K562 (cell line): ENCODE measurements at regions not wholly inside any gene's neighbourhood (a gene's known extent, or its start where the extent isn't known, plus 50 kb on each side); places are given as distances from the start of the nearest gene placed in this dataset.

Experiments
- ATAC-seq: fragments of 200-7000 bp; cut with Tn5 transposase; 3 replicates; pipeline ENCODE4 v1.9.1; 2020; ENCODE audit warnings: moderate library complexity
- BruUV-seq: library from RNA; stranded (reverse); fragments of 400-500 nt; replicated peaks from 2 replicates; lab custom pipeline; 2021; lab: Mats Ljungman, UMichigan
- CTCF ChIA-PET: fragments of 300-600 bp; formaldehyde crosslinking; extraction: SDS; loops from one replicate; lab custom pipeline; 2021; ENCODE audit warnings: low intra/inter-chr PET ratio; lab: Yijun Ruan, JAX
- POLR2A ChIA-PET: fragments of 300-600, 350-650 bp; sonication (Branson Sonifier 250); formaldehyde crosslinking; extraction: SDS; loops from one replicate; lab custom pipeline; 2021; ENCODE audit warnings: antibody characterized with exemption, inconsistent platforms; lab: Yijun Ruan, JAX
- DNase-seq, 4 experiments: peaks; one replicate each; pipeline versions ENCODE4 v3.0.0 to v3.0.0-alpha.2; 2011 to 2018; ENCODE audit warnings: low spot score in 3 of 4, mixed read lengths in 3 of 4; ENCODE audit errors: extremely low read depth in 1 of 4
- FAIRE-seq: peaks from 2 replicates; lab custom pipeline; 2011; peaks lifted over from hg19 to GRCh38; lab: Jason Lieb, UNC
- H2AFZ ChIP-seq: 2 replicates; pipeline ENCODE4 v1.6.0; 2011; ENCODE audit warnings: low read depth, low read length, control low read depth, inconsistent platforms
- H3K27ac ChIP-seq: fragments of 200-600 bp; 3 replicates; pipeline ENCODE4 v1.8.0; 2011; ENCODE audit warnings: low read depth, mild to moderate bottlenecking, control low read depth, inconsistent platforms, low read length, moderate library complexity, mixed read lengths; ENCODE audit errors: extremely low read depth
- H3K27me3 ChIP-seq, 2 experiments: fragments of 300-600 bp in 1 of 2; 2 replicates in 1 of 2; 3 replicates in 1 of 2; pipeline versions ENCODE4 v1.6.0 to v1.8.0; 2011; ENCODE audit warnings: inconsistent platforms in 2 of 2, low read length in 2 of 2, mild to moderate bottlenecking in 1 of 2, mixed read lengths in 1 of 2, moderate library complexity in 1 of 2; ENCODE audit not compliant: control insufficient read depth in 2 of 2, insufficient read depth in 2 of 2
- H3K36me3 ChIP-seq: fragments of 300-600 bp; 3 replicates; pipeline ENCODE4 v1.8.0; 2011; ENCODE audit warnings: mild to moderate bottlenecking, low read length, inconsistent platforms; ENCODE audit not compliant: control insufficient read depth, insufficient read depth
- H3K4me1 ChIP-seq, 2 experiments: fragments of 200-600 bp in 1 of 2; replicated peaks in 1 of 2; 2 replicates in 1 of 2; 3 replicates in 1 of 2; pipeline versions ENCODE4 v1.5.1 to v1.8.0; 2011; ENCODE audit warnings: inconsistent platforms in 2 of 2, low read length in 2 of 2, mild to moderate bottlenecking in 1 of 2, mixed read lengths in 1 of 2, moderate library complexity in 1 of 2; ENCODE audit not compliant: control insufficient read depth in 2 of 2, insufficient read depth in 2 of 2
- H3K4me2 ChIP-seq: 2 replicates; pipeline ENCODE4 v1.6.1; 2011; ENCODE audit warnings: low read length, control low read depth, inconsistent platforms, mixed read lengths; ENCODE audit not compliant: insufficient read depth
- H3K4me3 ChIP-seq: fragments of 200-600 bp; sonication (generic), shearing (Covaris generic); 2 replicates; pipeline ENCODE4 v1.5.1; 2016; ENCODE audit warnings: control low read depth, inconsistent platforms
- H3K79me2 ChIP-seq: fragments of 200-600 bp; 3 replicates; pipeline ENCODE4 v1.8.0; 2011; ENCODE audit warnings: low read length, inconsistent platforms; ENCODE audit not compliant: control insufficient read depth, insufficient read depth
- H3K9ac ChIP-seq, 2 experiments: 2 replicates each; pipeline versions ENCODE4 v1.6.0 to v1.6.1; 2011; ENCODE audit warnings: low read depth in 2 of 2, low read length in 2 of 2, control low read depth in 1 of 2, inconsistent platforms in 1 of 2, mild to moderate bottlenecking in 1 of 2, mixed read lengths in 1 of 2; ENCODE audit not compliant: insufficient read depth in 1 of 2
- H3K9me1 ChIP-seq: one replicate; pipeline ENCODE4 v1.6.0; 2011; ENCODE audit warnings: inconsistent platforms, mild to moderate bottlenecking, low read length, moderate library complexity; ENCODE audit not compliant: control insufficient read depth, insufficient read depth
- H3K9me3 ChIP-seq: replicated peaks from 2 replicates; pipeline ENCODE4 v1.5.1; 2011; ENCODE audit warnings: low read depth, low read length, inconsistent platforms; ENCODE audit not compliant: control insufficient read depth, insufficient read depth
- H4K20me1 ChIP-seq: replicated peaks from 2 replicates; pipeline ENCODE4 v1.6.1; 2011; ENCODE audit warnings: low read length, inconsistent platforms, mixed read lengths; ENCODE audit not compliant: control insufficient read depth, insufficient read depth
- CREB1 ChIP-seq, 2 experiments: sonication (generic) in 1 of 2; formaldehyde crosslinking in 1 of 2; IDR thresholded peaks; 2 replicates each; pipeline versions ENCODE4 v1.6.1 to v1.8.0; 2012 to 2022; ENCODE audit warnings: inconsistent platforms in 1 of 2, mild to moderate bottlenecking in 1 of 2, missing genetic modification reagents in 1 of 2, moderate library complexity in 1 of 2
- GATA2 ChIP-seq: sonication (generic); formaldehyde crosslinking; IDR thresholded peaks from 2 replicates; pipeline ENCODE4 v1.4.0; 2020; ENCODE audit warnings: mild to moderate bottlenecking, missing genetic modification reagents
- MCM5 ChIP-seq: fragments of 450-650 bp; IDR thresholded peaks from 2 replicates; pipeline ENCODE4 v1.6.1; 2016; ENCODE audit warnings: low read depth
- POU5F1 ChIP-seq: fragments of 150-350 bp; IDR thresholded peaks from 2 replicates; pipeline ENCODE4 v1.6.1; 2014; ENCODE audit warnings: borderline replicate concordance, low read length, low read depth, mild to moderate bottlenecking; ENCODE audit not compliant: partially characterized antibody
- THRAP3 ChIP-seq: fragments of 450-650 bp; IDR thresholded peaks from 2 replicates; pipeline ENCODE4 v1.6.1; 2016; ENCODE audit warnings: mild to moderate bottlenecking, inconsistent platforms, borderline replicate concordance
- USF1 ChIP-seq: sonication (generic); formaldehyde crosslinking; IDR thresholded peaks from 2 replicates; pipeline ENCODE4 v1.9.0; 2022; ENCODE audit warnings: mild to moderate bottlenecking, missing genetic modification reagents
- VEZF1 ChIP-seq: fragments of 200-800 bp; sonication (Bioruptor generic); IDR thresholded peaks from 2 replicates; pipeline ENCODE4 v1.6.1; 2017; ENCODE audit warnings: missing genetic modification characterization, missing compliant biosample characterization
- ZBTB1 ChIP-seq: sonication (generic); formaldehyde crosslinking; IDR thresholded peaks from 2 replicates; pipeline ENCODE4 v1.8.1; 2023; ENCODE audit warnings: missing genetic modification reagents, low read depth, mild to moderate bottlenecking, borderline replicate concordance
- ZNF507 ChIP-seq: conservative IDR thresholded peaks from 2 replicates; pipeline ENCODE4 v1.6.1; 2017; ENCODE audit warnings: missing genetic modification characterization, missing compliant biosample characterization
- ZNF57 ChIP-seq: fragments of 450-650 bp; formaldehyde crosslinking; IDR thresholded peaks from 2 replicates; pipeline ENCODE4 v1.4.0; 2020; ENCODE audit warnings: mild to moderate bottlenecking, moderate library complexity
- ZNF586 ChIP-seq: fragments of 450-650 bp; formaldehyde crosslinking; conservative IDR thresholded peaks from 2 replicates; pipeline ENCODE4 v1.4.0; 2020; ENCODE audit warnings: mild to moderate bottlenecking, moderate library complexity
- WGBS: fragments of 100-300 bp; shearing (Covaris generic); methylation state at CpG from one replicate; pipeline ENCODE4 v1.1.6; 2016; ENCODE audit warnings: low coverage, mixed read lengths; ENCODE audit not compliant: insufficient coverage; ENCODE audit errors: missing lambda C conversion rate; 5-methylcytosine and 5-hydroxymethylcytosine counted together
- in situ Hi-C: fragments of 300-500 bp; cut with MboI; formaldehyde crosslinking; loops from 4 replicates; pipeline ENCODE4 v1.15.0; 2018; ENCODE audit warnings: inconsistent platforms, mixed read lengths
- intact Hi-C: fragments of 100-400 bp; cut with micrococcal nuclease; formaldehyde crosslinking; loops from 2 replicates; pipeline ENCODE4 v1.14.2; 2022

- FAIRE-seq: no peak
- H3K4me1 ChIP-seq: no peaks in the 10 kb centered on the region
- no peak overlapping the region for H2AFZ ChIP-seq
- H3K9me1 ChIP-seq: no peaks in the 10 kb centered on the region
- in situ Hi-C loops: no loop called here
- ATAC-seq: no peak
- no peaks in the 10 kb centered on the region for H3K79me2 ChIP-seq
- CTCF ChIA-PET: no interaction called here
- TF ChIP-seq ZNF586 (CRISPR knock-in tag) (no peak), POU5F1 (no peak), ZNF507 (tag) (no peak), THRAP3 (no peak), ZNF57 (no peak), MCM5 (no peak), ZBTB1 (CRISPR knock-in tag) (no peak), USF1 (CRISPR knock-in tag) (no peak), CREB1 (IDR thresholded peaks at IDR 0.05) (no peak), CREB1 (CRISPR knock-in tag; IDR thresholded peaks at IDR 0.05) (no peak), VEZF1 (CRISPR knock-in tag) (no peak), GATA2 (no peak)
- no peak for DNase-seq
- no peaks in the 10 kb centered on the region for H3K36me3 ChIP-seq
- WGBS: 0% methylated on average over 4 of the region's 4 CpGs
- H3K9me3 ChIP-seq: no peaks in the 10 kb centered on the region
- intact Hi-C loops: no loop called here
- POLR2A ChIA-PET: no interaction called here
- H3K9ac ChIP-seq: no peak overlapping the region
- no TSS peak for BruUV-seq
- H3K27me3 ChIP-seq: no peaks in the 10 kb centered on the region
- no peak overlapping the region for H3K4me2 ChIP-seq
- H3K4me3 ChIP-seq: no peak overlapping the region
- H4K20me1 ChIP-seq: no peaks in the 10 kb centered on the region
- H3K27ac ChIP-seq: no peak overlapping the region
These were observed 308.6 kb upstream of the EDIL3 start for GRCh38 chr5:84693256-84693655.
